ENCODE measurements at regions not wholly inside any gene's neighbourhood (a gene's known extent, or its start where the extent isn't known, plus 50 kb on each side); places are given as distances from the start of the nearest gene placed in this dataset.

GRCh38 chr2:65711863-65712262 is 279.5 kb upstream of the SPRED2 start:
- TF ChIP-seq, protein P1, sequence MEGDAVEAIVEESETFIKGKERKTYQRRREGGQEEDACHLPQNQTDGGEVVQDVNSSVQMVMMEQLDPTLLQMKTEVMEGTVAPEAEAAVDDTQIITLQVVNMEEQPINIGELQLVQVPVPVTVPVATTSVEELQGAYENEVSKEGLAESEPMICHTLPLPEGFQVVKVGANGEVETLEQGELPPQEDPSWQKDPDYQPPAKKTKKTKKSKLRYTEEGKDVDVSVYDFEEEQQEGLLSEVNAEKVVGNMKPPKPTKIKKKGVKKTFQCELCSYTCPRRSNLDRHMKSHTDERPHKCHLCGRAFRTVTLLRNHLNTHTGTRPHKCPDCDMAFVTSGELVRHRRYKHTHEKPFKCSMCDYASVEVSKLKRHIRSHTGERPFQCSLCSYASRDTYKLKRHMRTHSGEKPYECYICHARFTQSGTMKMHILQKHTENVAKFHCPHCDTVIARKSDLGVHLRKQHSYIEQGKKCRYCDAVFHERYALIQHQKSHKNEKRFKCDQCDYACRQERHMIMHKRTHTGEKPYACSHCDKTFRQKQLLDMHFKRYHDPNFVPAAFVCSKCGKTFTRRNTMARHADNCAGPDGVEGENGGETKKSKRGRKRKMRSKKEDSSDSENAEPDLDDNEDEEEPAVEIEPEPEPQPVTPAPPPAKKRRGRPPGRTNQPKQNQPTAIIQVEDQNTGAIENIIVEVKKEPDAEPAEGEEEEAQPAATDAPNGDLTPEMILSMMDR (conservative IDR thresholded peaks at IDR 0.05; ENCODE audit: low read depth, low read length), result no peak
- TF ChIP-seq EZH2 (IDR thresholded peaks at IDR 0.05; ENCODE audit: borderline replicate concordance, low read depth, low read length, poor library complexity, severe bottlenecking), result no peak
